A673 (cell line): ENCODE measurements at regions not wholly inside any gene's neighbourhood (a gene's known extent, or its start where the extent isn't known, plus 50 kb on each side); places are given as distances from the start of the nearest gene placed in this dataset.

ENCODE experiments used
- CTCF ChIP-seq: fragments of 300-800, 200-600 bp; sonication (generic); conservative IDR thresholded peaks from 2 replicates; pipeline ENCODE4 v1.5.1; 2017; ENCODE audit warnings: low read depth, mild to moderate bottlenecking, antibody characterized with exemption, low read length, moderate library complexity, mixed read lengths
- EZH2 ChIP-seq: fragments of 200-600 bp; sonication (generic); IDR thresholded peaks from 2 replicates; pipeline ENCODE4 v1.6.1; 2017; ENCODE audit warnings: borderline replicate concordance, low read depth, mild to moderate bottlenecking, mixed read lengths, antibody characterized with exemption, low read length; ENCODE audit not compliant: poor library complexity, severe bottlenecking

- no peak for TF ChIP-seq CTCF
- no peak for TF ChIP-seq EZH2
Observed at GRCh38 chr1:191698246-191698645, 460.0 kb upstream of the RGS18 start.
